Renal pelvis (tissue), 1 donor: ENCODE measurements at regions not wholly inside any gene's neighbourhood (a gene's known extent, or its start where the extent isn't known, plus 50 kb on each side); places are given as distances from the start of the nearest gene placed in this dataset.
"Not testable (repeated sequence)": the region's sequence is repeated elsewhere in the genome, so short reads cannot be mapped to it uniquely, and the experiment has no call there.

Experiments used
- DNase-seq: peaks from one replicate; pipeline ENCODE4 v3.0.0-alpha.2; 2013

DNA sequence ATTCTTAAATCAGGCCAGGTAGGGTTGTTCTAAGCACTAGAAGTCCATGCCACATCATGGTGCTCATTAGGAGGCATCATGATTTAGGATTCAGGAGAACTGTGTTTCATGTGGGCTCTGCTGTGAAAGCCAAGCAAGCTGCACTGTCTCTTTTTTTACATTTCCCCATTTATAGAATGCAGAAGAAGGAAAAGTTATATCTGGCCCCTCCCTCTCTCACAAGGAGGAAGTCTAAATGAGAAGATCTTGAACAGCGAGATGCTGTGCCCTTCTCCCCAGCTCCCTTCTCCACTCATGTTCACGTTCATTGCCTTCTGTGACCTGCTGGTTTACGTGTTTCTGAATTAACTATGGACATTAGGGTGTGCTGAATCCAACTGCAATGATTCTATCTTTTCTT lies 178.5 kb upstream of the RASGRP1 start:
- DNase-seq, result no peak

DNA sequence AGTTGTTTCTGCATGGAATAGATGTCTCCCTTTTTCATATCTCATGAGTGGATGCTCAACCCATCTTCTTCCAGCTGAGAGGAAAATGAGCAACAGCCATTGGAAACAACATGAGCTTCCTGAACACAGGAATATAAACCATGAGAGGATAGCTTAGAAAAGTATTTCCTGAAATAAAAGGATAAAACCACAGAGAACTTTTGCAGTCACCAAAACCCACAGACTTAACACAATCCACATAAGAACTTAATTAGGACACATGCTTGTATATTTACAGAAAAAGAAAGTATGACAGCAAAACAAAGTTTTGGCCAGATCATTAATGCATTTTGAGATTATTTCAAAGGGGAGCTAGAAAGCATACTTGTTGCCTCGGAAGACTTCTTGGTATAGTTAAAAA lies 180.5 kb upstream of the RASGRP1 start:
- DNase-seq, result no peak

DNA sequence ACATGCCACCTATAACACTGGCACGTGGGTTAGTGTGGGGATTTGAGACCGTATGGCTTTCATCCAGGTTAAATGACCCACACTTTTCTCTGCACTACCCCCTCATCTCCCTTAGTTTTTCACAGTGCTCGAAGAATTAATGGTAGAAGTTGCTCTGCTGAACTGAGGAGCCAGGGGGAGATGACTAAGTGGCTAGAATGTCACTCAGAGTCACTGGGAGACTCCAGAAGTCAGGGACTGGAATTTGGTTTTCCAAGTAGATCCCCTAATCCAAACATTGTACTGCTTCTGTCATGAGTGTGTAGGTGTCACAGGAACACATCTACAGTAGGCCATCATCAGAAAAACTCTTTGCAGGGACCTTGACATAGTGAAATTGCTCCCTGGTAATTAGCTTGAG lies 181.0 kb upstream of the RASGRP1 start:
- no peak for DNase-seq

DNA sequence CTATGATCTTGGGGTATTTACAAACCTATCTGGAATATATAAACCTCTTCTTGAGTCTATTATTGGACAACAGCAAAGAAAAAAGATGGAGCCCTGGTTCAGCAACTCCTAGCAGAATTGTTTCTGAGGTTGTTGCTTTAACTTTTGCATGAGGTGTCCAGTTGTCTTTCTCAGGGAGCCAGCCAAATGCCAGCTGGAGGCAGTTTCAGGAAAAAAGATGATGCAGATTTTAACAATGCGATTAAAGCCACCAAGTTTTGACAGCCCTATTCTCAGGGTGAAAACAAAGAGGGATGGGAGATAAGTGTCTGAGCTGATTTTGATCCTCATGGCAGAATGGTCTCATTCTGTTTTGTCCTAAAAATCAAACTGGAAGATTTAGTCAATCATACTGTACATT lies 181.6 kb upstream of the RASGRP1 start:
- DNase-seq, result no peak

DNA sequence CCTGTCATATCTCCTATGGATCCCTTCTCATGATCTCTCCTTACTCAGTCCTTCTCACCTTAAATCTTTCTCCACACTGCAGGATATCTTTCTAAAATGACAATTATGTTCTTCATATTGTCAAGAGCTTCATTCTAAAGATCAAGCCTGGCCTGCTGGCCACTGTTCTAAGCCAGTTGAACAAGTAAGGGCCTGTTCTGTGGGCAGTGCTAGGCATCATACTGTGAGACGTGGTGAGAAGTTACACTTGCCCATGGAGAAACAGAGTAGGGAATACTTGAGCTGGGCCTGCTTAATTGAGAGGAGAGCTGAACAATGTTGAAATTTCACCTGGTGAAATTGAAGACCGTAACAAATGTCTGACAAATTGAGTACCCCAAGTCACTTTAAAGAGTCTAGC lies 184.1 kb upstream of the RASGRP1 start:
- DNase-seq, result no peak

DNA sequence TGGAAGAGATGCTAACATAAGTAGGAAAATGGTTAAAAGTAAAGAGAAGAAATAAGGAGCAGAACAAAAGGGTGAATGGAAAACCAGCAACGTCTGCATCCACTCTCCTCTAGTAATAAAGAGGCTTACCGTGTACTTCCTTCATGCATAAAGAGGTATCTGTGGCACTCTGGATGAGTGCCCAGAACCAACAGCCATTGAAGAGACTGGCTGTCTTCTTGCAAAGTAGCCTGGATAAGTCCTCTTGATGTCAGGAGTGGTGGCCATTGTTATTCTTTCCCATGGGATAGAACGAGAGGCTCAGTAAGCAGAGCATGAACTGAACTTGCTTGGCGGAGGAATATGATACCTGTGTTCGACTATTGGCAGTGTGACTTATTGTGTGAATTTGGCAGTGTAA lies 186.2 kb upstream of the RASGRP1 start:
- no peak for DNase-seq

DNA sequence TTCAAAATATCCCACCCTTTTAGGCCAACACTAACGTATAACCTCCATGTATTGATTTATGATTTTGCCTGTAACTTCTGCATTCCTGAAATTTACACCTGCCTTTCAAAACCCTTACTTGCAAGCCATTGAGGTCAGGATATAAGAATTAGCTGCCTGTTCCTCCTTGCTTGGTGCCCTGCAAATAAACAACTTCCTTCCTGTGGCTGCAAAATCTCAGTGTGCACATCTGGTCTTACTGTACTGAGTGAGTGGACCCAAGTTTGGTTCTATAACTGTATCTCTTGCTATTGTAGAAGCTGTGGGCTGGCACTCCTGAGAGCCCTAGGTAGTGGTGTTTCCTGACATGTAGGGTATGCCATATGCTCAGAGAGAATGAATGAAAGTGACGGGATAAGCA lies 191.1 kb upstream of the RASGRP1 start:
- DNase-seq, result no peak

DNA sequence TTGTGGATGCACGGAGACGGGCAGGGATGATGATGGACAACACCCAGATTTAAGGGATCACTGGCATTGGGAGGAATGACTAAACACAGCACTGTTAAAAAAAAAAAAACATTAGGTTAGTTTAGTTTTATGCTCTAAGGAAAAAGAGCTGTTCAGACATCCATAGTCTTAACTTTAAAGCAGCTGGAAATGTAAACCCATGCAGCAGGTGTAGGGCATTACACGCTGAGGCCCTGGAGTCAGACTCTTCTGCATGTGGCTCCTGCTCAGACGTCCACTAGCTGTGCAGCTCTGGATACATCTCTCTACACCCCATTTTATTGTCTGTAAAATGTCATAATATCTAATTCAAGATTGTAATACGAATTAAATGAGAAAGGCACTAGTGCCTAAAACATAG lies 191.8 kb upstream of the RASGRP1 start:
- no peak for DNase-seq

DNA sequence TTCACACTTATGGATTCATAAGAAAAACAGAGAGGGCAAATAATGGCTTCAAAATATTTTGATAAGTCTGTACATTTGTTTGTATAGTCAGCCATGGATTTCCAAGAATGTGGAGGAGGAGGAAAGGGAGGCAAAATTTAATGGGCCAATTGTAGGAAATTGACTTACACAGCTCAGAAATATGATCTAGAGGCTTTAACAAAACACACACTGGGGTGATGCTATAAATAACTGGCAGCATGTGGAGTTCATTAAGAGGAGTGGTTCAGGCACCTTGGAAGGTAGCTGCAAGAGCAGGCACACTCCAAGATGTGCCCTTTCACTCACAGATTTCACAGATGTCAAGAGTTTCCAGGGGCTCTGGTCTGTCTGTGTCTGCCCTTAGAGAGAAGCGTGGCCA lies 193.4 kb upstream of the RASGRP1 start:
- peak; percentile 65 for DNase-seq

DNA sequence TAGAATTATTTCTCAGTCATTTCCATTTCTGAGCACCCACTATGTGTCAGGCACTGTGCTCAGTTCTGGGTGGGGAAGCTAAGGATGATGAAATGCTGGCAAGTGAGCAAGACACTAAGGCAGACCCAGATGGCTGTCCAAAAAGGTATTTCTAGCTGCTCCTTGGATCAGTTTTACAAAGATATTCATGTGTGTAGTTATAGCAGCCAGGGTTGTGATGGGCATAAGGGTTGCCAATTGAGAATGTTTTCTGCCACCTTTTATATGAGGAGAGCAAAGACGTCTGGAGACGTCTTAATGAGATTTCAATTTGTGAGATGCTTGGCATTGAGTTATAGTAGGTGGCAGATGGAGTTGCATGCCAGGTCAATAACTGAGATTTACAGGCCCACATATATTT lies 197.1 kb upstream of the RASGRP1 start:
- DNase-seq, result no peak

DNA sequence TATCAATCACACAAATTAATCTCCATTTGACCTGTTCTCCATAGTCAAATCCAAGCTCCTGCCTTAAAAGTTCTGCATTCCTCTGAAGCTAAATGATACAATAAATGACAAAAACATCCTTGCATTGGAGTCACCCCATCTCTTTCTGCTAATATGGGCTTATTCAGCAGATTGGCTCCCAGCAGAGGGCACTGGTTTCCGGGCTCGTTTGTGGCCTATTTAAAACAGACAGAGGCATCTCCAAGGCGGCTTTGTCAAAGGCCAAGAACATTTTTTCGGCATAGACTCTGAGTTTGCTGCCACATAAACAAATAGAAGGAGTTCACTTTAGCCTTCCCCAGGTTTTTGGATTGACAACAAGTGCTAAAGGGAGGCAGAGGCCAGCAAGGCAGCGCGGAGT lies 204.4 kb upstream of the RASGRP1 start:
- no peak for DNase-seq

DNA sequence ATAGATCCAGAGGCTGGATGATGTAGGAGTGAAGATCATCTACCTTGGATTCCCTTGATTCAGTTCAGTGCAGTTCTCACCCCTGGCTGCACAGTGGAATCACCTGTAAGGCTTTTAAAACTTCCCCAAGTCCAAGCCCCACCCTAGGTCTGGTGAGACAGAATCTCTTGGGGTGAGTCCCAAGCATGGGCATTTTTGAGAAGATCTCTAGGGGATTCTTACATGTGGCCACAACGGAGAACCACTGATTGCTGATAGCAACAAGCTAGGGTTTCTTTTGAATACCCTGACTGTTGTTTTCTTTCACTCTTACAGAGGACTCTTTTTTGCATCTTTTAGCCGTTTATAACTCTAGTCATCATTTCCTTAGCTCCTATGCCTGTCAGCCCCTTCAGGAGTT lies 204.9 kb upstream of the RASGRP1 start:
- no peak for DNase-seq

DNA sequence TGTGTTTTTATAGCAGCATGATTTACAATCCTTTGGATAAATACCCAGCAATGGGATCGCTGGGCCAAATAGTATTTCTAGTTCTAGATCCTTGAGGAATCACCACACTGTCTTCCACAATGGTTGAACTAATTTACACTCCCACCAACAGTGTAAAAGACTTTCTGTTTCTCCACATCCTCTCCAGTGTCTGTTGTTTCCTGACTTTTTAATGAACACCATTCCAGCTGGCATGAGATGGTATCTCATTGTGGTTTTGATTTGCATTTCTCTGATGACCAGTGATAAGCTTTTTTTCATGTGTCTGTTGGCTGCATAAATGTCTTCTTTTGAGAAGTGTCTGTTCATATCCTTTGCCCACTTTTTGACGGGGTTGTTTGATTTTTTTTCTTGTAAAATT lies 209.5 kb upstream of the RASGRP1 start:
- DNase-seq, result not testable (repeated sequence)

DNA sequence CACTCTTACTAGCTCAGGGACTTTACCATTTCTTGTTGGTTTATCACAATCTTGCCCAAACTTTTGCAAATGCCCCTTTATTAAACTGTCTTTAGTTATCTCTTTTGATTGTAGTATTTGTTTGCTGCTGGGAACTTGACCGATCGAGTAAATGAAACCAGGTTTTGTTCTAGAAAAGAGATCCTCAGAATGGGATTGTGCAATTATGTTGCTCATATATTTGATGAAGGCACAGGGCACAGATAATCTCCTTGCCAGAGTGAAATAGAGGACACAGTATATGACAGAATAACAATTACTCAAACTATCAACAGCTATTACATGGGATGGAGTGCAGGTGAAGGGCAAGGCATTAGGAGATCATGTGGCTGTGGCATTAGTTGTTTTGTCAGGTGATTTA lies 216.6 kb upstream of the RASGRP1 start:
- DNase-seq, result no peak

DNA sequence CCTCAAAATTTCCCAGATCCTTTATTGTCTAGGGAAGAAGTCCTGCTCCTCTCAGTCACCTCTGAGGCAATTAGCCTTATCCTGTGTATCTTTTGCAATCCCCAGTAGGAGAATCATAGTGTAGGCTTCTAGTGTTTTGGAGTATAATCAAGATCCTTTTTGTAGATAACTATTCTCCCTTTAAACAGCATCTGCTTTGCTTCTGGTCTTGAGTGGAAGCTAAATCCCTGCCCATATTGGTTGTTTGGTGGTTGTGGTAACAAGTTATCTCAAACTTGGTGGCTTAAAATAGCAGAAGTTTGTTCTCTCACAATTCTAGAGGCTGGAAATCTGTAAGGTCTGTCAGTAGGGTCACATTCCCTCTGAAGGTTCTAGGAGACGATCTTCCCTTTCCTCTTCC lies 217.5 kb upstream of the RASGRP1 start:
- no peak for DNase-seq

DNA sequence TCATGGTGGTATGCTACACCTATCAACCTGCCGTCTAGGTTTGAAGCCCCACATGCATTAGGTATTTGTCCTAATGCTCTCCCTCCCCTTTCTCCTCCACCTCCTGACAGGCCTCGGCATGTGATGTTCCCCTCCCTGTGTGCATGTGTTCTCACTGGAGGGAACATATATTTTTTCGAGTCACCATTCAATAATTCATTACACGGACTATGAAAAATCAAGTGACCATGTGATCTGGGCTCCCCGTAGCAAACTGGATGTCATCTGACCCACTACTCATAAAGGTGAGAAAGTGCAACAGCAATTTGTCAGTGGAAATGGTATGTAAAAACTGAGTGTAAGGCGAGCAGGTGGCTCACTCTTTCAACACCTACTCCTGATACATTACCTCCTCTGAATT lies 224.3 kb upstream of the RASGRP1 start:
- DNase-seq, result no peak

DNA sequence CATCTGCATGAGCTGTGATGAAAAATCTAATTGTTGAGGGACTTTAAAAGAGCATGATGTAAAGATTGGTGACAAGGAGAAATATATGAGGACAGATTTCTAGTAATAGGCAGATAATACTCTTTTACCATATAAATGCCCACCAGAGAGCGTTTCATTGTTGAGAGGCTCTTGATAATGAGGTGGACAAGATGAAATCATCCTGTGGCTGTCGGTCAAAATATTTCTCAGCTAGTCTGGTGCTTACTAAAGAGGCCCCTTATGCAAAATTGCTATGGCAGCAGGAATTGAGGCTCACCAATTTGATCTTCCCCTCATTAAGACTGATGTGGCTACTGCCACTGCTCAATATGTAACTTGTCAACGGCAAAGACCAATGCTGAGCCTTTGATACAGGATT lies 225.0 kb upstream of the RASGRP1 start:
- DNase-seq, result no peak

DNA sequence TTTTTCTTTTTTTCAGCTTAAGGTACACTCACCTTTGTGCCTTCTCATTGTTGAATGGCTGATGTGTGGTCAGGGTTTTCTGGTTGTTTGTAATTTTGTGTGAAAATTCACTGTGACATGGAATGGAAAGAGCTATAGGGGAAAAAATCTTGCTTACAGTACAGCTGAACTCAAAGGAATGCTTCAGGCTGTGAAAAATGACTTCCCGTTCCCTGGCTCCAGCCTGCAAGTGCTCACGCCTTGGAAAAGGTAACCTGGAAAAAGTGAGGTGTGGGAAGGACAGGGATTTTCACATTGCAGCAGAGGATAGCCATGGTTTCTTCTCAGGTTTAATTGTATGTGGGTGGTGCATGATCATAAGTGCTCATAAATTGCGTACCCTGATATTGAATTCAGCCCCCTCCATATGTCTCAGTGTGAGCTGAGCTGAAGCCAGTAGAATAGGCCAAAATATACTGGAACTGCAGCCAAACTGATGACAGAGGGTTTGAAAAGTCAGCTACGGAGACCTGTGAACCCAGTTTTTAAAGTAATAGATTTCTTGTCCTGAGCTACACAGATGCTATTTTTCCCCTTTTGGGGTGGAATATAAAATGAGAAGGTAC lies 228.7 kb upstream of the RASGRP1 start:
- no peak for DNase-seq

DNA sequence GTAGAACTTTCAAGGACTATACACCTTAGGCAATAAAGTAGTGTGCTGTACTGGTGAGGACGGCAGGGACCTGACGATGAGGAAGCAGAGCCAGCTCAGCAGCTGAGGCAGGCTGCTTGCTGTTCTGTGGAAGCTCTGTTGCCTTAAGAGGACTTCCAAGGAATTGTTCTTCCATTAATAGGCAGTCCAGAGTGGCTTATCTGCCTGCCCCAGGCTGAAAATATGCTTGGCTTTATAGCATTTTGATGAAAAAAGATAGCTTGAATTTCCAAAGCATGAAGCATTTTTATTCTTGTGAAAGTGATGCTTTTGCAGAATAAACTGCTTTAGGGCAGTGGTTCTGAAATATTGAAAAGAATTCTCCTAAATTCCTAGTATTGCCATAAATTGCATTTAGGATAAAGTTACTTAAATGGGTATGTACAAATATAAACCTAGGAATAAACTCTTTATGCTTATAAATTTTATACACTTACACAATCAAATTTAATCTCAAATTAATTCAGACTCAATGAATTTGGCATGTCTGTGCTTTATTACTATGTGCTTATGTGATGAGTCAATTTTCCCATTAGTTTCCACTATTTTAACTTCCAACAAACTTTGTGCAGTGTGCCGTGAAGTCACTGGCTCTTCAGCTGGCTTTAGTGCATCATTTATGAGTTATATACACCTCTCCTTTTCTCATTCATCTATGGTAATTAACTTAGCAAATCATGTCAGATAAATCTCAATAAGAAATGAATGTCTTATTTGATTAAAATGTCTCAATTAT lies 231.0 kb upstream of the RASGRP1 start:
- no peak for DNase-seq

DNA sequence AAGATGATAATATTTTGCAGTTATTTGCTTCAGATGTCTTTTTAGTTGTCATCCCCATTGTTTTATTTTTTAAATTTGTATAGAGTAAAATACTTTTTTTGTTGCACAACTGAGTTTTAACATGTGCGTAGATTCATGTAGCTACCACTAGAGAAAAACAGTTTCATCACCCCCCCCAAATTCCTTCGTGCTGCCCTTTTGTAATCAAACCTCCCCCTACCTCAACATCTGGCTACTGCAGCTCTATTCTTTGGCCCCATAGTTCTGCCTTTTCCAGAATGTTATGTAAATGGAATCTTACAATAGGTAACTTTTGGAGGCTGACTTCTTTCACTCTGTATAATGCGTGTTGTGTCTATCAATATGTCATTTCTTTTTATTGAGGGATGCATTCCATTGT lies 232.0 kb upstream of the RASGRP1 start:
- no peak for DNase-seq

DNA sequence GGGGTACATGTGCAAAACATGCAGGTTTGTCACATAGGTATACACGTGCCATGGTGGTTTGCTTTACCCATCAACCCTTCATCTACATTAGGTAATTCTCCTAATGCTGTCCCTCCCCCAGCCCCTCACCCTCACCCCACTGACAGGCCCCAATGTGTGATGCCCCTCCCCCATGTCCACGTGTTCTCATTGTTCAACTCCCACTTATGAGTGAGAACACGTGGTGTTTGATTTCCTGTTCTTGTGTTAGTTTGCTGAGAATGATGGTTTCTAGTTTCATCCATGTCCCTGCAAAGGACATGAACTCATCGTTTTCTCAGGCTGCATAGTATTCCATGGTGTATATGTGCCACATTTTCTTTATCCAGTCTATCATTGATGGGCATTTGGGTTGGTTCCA lies 232.9 kb upstream of the RASGRP1 start:
- not testable (repeated sequence) for DNase-seq

DNA sequence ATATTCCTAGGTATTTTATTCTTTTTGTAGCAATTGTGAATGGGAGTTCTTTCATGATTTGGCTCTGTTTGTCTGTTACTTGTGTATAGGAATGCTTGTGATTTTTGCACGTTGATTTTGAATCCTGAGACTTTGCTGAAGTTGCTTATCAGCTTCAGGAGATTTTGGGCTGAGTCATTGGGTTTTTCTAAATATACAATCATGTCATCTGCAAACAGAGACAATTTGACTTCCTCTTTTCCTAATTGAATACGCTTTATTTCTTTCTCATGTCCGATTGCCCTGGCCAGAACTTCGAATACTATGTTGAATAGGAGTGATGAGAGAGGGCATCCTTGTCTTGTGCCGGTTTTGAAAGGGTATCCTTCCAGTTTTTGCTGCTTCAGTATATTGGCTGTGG lies 234.6 kb upstream of the RASGRP1 start:
- not testable (repeated sequence) for DNase-seq

DNA sequence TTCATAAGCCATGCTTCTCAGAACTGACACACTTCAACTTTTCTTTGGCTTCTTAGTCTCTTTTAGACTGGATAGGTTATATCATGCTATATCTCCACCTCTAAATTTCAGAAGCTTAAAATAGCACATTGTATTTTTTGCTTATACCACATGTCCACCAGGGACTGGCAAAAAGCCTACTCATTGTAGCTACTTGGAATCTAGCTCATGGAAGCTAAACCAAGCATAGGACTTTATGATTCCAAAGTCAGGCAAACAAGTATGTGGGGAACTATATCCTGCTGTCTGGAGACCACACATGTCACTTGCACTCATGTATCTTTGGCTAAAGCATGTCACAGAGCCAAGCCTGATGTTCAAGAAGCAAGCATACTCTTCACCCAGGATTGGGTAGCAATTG lies 245.0 kb upstream of the RASGRP1 start:
- DNase-seq, result no peak

DNA sequence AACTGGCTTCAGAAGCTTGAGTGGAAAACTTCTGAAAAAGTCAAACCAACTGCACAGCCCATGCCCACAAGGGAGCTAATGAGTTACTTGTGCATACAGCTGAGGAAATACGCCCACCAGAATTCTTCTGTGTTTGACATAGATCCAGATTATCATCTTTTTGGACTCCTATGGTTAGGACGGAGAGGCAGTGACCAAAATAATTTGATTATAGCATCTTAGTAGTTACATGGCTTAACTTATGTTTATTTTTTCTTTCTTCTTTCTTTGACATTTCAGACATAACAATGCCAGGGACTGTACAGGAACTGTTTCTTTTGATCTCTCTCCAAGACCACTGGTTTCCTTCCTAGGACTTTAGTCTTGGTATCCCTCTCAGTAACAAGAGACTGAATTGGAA lies 246.1 kb upstream of the RASGRP1 start:
- no peak for DNase-seq
